ES-I3 (cell line): ENCODE measurements at regions not wholly inside any gene's neighbourhood (a gene's known extent, or its start where the extent isn't known, plus 50 kb on each side); places are given as distances from the start of the nearest gene placed in this dataset.

ENCODE experiments used
- H3K36me3 ChIP-seq: 2 replicates; pipeline ENCODE4 v1.6.1; 2013; ENCODE audit warnings: mild to moderate bottlenecking, low read length, control low read depth, moderate library complexity; ENCODE audit not compliant: insufficient read depth
- H3K4me1 ChIP-seq: 2 replicates; pipeline ENCODE4 v1.6.1; 2013; ENCODE audit warnings: mild to moderate bottlenecking, control low read depth, low read length; ENCODE audit not compliant: insufficient read depth
- H3K9ac ChIP-seq: 2 replicates; pipeline ENCODE4 v1.6.1; 2013; ENCODE audit warnings: low read depth, mild to moderate bottlenecking, low read length, moderate library complexity
- H3K9me3 ChIP-seq: 2 replicates; pipeline ENCODE4 v1.6.1; 2013; ENCODE audit warnings: mild to moderate bottlenecking, low read length, moderate library complexity; ENCODE audit not compliant: control insufficient read depth, insufficient read depth

DNA sequence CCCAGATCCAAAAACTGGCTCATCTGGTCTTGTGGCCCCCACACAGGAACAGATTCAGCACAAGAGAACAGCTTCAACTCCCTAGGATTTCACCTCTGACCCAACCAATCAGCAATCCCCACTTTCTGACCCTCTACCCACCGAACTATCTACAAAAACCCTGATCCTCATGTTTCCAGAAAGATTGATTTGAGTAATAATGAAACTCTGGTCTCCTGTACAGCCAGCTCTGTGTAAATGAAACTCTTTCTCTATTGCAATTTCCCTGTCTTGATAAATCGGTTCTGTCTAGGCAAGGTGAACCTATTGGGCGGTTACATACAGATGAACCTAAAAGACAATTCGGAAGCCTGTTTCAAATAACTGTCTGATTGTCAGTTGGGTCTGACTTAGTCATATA, 847.6 kb upstream of the ALCAM start:
- no peaks in the 10 kb centered on the region for H3K36me3 ChIP-seq
- peaks cover 6% of the 10 kb centered on the region; the same call in 1 of the 2 replicates for H3K9me3 ChIP-seq
- H3K9ac ChIP-seq: peak overlapping the region; percentile 18
- H3K4me1 ChIP-seq: peaks cover 10% of the 10 kb centered on the region; the same call in 1 of the 2 replicates

DNA sequence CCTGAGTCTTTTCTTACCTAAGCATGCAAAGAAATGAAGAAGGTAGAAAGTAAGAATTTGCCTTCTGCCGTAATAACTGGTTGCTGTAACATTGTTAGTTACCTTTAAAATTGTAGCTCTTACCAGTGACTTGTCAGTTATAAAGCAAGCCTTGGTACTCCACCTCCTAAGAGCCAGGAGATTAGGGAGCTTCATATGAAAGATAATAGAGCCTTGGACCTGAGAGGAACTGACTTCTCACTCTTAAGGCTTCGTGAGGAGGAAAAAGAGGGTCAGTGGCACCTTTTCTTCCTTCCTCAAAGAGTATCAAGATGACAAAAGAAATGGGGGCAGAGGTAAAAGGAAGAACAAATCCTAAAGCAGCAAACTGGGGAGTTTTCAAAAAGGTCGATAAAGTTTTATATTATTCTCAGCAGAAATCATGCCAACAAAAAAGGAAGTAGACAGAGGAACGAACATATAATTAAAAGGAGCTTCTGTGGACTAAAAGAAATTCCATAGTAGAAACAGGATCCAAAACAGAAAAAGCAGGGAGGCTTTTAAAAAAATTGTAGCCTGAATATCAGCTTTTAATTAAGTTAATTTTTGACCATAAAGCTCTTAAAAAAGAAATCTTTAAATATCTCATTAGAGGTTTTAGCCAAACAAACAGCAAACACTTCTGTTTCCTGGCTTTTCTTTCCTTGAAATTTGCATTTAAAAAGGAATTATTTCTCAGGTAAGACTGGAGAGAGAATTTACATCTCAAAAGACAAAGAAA, 847.1 kb upstream of the ALCAM start:
- Histone ChIP-seq H3K36me3 (no peaks in the 10 kb centered on the region), H3K4me1 (peaks cover 10% of the 10 kb centered on the region; the same call in 1 of the 2 replicates), H3K9ac (peak overlapping the region; percentile 18), H3K9me3 (peaks cover 6% of the 10 kb centered on the region; the same call in 1 of the 2 replicates)

GRCh38 chr3:104520228-104520655, 846.5 kb upstream of the ALCAM start:
- H3K9ac ChIP-seq: no peak overlapping the region
- peaks cover 6% of the 10 kb centered on the region; the same call in 1 of the 2 replicates for H3K9me3 ChIP-seq
- peaks cover 10% of the 10 kb centered on the region; the same call in 1 of the 2 replicates for H3K4me1 ChIP-seq
- H3K36me3 ChIP-seq: no peaks in the 10 kb centered on the region

DNA sequence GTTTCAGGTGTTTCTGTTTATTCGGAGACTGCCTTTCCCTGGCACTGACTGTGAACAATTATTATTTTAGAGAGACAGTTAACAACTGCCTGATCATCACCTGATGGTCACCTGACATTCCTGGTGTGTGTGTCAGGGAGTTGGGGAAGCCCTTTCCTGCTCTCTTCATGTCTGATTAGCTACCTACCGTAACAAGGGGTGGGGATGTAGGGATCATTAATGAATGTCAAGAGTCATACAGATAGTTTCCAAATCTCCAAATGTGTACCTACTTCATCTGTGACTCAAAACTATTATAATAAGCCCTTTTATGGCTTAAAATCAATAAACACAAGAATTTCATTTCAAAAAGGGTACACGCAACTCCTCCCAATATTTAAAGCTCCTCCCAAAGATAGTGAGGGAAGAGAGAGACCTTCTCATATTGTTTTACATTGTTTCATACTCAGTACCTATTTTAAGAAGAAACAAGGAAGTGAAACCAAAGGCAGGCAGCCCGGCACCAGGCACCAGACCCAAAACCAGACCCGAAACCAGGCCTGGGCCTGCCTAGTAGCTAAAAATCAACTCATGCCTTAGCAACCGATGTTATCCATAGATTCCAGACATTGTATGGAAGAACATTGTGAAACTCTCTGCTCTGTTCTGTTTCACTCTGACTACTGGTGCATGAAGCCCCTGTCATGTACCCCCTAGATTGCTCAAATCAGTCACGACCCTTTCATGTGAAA, 844.9 kb upstream of the ALCAM start:
- 0 out of 2 replicates have a peak, but pooled peaks cover 3% of the 10 kb centered on the region for H3K9me3 ChIP-seq
- H3K4me1 ChIP-seq: peaks cover 10% of the 10 kb centered on the region; the same call in 1 of the 2 replicates
- H3K36me3 ChIP-seq: no peaks in the 10 kb centered on the region
- no peak overlapping the region for H3K9ac ChIP-seq

DNA sequence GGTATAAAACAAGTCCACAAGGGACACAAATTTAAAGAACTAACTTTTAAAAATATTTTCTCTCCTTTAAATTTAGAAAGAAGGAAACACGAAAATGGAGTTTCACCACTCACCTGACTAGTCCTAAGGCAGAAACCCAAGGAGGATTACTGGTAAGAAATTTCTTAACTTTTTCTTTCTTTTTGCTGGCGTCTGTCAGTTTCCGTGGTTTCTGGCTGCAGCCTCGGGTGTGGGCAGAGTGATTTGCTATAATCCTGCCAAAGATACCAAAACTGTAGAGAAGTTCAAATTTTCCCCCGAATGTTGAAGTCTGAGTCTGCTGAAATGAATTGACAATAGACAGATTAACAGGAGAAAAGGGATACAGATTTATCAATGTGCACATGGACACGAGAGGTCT, 843.6 kb upstream of the ALCAM start:
- H3K9ac ChIP-seq: no peak overlapping the region
- 0 out of 2 replicates have a peak, but pooled peaks cover 3% of the 10 kb centered on the region for H3K9me3 ChIP-seq
- H3K36me3 ChIP-seq: no peaks in the 10 kb centered on the region
- H3K4me1 ChIP-seq: peaks cover 7% of the 10 kb centered on the region; the same call in 1 of the 2 replicates

DNA sequence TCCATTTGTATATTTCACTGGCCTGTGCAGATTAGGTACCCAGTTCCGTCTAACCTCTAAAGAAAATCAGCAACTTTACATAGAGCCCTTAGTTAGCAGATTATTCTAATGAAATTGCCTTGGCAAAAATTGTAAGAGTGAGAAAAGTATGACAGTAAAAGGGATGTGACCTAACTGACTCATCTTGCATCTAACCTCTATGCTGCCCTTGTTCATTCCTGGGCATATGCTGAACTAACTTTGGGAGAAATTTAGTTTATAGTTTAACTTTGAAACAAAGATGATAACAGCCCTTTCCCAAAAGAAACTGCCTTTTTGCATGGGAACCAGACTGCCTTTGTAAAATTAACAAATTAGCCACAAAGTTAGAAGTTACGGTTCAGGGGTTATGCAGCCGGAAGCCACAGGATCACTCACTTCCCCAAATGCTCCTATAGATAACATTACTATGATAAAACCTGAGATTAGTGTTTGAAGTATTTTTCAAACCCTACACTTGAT, 839.8 kb upstream of the ALCAM start:
- Histone ChIP-seq H3K4me1 (no peaks in the 10 kb centered on the region), H3K36me3 (no peaks in the 10 kb centered on the region), H3K9ac (no peak overlapping the region), H3K9me3 (no peaks in the 10 kb centered on the region)

DNA sequence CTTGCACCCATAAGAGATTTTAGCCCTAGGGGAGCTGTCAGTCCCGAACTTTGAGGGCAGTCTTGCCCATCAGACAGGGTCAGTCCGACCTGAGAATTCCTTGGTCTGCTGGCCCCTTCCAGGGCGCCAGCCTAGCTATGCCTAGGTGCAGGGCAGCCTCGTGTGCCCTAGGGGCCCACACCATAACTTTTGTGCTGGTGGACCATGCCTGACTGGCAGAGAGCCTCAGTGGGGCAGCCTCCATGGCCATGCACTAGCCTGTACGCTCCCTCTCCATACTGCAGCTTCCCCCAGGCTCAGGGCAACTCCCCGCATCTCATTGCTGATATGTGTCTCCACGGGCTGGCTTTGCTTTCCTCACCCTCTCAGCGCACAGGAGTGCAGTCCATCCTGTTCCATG, 835.8 kb upstream of the ALCAM start:
- Histone ChIP-seq H3K4me1 (no peaks in the 10 kb centered on the region), H3K9me3 (no peaks in the 10 kb centered on the region), H3K9ac (no peak overlapping the region), H3K36me3 (no peaks in the 10 kb centered on the region)

GRCh38 chr3:104536715-104537114, 830.0 kb upstream of the ALCAM start:
- no peak overlapping the region for H3K9ac ChIP-seq
- H3K9me3 ChIP-seq: no peaks in the 10 kb centered on the region; the same call in 1 of the 2 replicates
- H3K4me1 ChIP-seq: no peaks in the 10 kb centered on the region
- H3K36me3 ChIP-seq: no peaks in the 10 kb centered on the region

GRCh38 chr3:104537323-104537722, 829.4 kb upstream of the ALCAM start:
- Histone ChIP-seq H3K9me3 (no peaks in the 10 kb centered on the region; the same call in 1 of the 2 replicates), H3K4me1 (no peaks in the 10 kb centered on the region), H3K9ac (no peak overlapping the region), H3K36me3 (no peaks in the 10 kb centered on the region)

- no peaks in the 10 kb centered on the region; the same call in 1 of the 2 replicates for H3K9me3 ChIP-seq
- no peaks in the 10 kb centered on the region for H3K36me3 ChIP-seq
- peaks cover 8% of the 10 kb centered on the region; the same call in 1 of the 2 replicates for H3K4me1 ChIP-seq
- no peak overlapping the region for H3K9ac ChIP-seq
These were observed 820.4 kb upstream of the ALCAM start for GRCh38 chr3:104546301-104546700.

DNA sequence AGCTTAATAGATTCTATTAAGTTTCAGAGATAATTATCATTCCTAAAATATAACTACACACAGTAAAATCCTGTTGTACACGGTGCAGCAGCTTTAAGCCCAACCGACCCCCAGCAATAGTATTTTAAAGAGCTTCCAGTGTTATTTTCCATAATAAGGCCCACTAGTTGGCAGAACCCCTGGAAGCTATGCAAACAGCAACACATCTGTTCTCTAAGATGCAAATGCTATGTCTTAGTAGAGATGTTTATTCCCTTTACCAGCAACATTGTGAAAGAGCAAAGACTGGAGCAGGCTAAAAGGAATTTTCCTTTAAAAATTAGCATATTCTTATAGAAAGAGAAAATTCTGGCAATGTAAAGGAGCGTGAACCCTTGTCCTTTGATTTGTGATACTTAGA, 819.7 kb upstream of the ALCAM start:
- H3K36me3 ChIP-seq: no peaks in the 10 kb centered on the region
- no peaks in the 10 kb centered on the region; the same call in 1 of the 2 replicates for H3K9me3 ChIP-seq
- peaks cover 8% of the 10 kb centered on the region; the same call in 1 of the 2 replicates for H3K4me1 ChIP-seq
- no peak overlapping the region for H3K9ac ChIP-seq

- no peaks in the 10 kb centered on the region for H3K36me3 ChIP-seq
- H3K4me1 ChIP-seq: peaks cover 8% of the 10 kb centered on the region; the same call in 1 of the 2 replicates
- no peaks in the 10 kb centered on the region; the same call in 1 of the 2 replicates for H3K9me3 ChIP-seq
- no peak overlapping the region for H3K9ac ChIP-seq
These were observed 818.3 kb upstream of the ALCAM start for GRCh38 chr3:104548401-104548800.

DNA sequence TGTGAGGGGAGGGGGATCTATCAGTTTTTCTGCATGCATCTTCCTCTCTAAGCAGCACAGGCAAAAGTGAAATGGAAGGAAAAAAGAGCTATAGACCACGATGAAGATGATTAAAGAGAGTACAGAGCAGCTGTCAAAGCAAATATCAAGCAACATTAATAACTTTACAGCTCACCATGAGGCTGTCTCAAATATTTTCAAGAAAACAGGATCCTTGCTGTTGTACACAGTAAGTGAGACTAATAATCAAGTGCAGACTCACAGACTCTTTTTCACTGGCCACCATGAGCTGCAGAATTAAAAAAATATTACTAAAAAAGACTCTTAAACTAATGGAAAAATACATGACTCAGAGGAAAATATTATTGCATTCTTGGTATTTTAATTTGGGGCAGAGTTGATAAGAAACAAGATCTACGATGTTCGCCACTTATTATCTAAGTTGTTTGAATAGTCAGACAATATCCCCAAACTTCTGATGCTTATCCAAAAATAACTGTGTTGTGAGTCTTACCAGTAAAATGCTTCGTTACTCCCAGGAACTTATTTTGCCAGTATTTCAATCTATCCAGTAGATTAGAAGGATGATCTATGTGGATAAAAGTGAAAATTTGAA, 817.5 kb upstream of the ALCAM start:
- Histone ChIP-seq H3K9ac (no peak overlapping the region), H3K36me3 (no peaks in the 10 kb centered on the region), H3K9me3 (no peaks in the 10 kb centered on the region; the same call in 1 of the 2 replicates), H3K4me1 (peaks cover 8% of the 10 kb centered on the region; the same call in 1 of the 2 replicates)

DNA sequence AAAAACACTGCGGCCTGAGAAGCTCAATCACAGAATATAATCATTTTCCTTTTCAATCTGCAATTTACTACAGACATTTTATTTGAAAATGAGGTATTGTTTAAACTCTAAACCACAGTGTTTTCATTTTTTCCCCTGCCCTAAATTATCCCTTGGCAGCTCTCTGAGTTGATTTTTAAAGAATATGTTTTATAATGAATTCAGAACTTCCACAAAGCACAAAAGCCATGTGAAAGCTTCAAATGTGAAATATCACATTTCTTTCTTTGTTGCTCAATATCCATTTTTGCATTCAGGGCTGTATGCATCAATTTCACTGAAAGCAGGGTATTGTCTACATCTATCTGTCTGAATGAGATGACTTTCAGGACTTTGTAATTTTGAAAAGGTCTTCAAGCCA, 813.6 kb upstream of the ALCAM start:
- H3K36me3 ChIP-seq: no peaks in the 10 kb centered on the region
- no peaks in the 10 kb centered on the region for H3K9me3 ChIP-seq
- no peaks in the 10 kb centered on the region for H3K4me1 ChIP-seq
- no peak overlapping the region for H3K9ac ChIP-seq
